ENCODE measurements at regions not wholly inside any gene's neighbourhood (a gene's known extent, or its start where the extent isn't known, plus 50 kb on each side); places are given as distances from the start of the nearest gene placed in this dataset.
"Not testable (repeated sequence)": the region's sequence is repeated elsewhere in the genome, so short reads cannot be mapped to it uniquely, and the experiment has no call there.

DNA sequence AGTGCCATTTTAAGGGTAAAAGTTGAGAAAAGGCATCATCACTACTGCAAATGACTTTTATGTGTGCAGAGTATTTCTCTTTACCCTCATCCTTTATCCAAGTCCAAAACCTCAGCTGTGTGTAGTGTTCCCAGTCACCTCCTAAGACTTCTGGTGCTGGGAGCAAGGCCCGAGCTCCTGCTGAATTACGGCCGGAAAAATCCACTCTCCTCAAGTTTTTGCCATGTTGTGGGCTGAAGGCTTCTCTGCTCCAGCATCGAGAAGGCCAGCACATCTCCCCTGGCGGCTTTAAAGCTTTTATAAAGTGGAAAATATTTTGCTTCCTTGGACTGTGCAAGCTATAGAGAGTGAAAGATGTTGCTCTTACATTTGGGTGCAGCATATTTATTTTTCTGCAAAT is 153.2 kb upstream of the THBS2 start:
- Histone ChIP-seq H3K36me3 (ENCODE audit: control insufficient read depth, insufficient read depth, low read length) (no peaks in the 10 kb centered on the region), H3K4me3 (ENCODE audit: low read length) (no peak overlapping the region), H3K4me1 (ENCODE audit: control insufficient read depth, insufficient read depth, low read length) (no peaks in the 10 kb centered on the region), H3K27ac (ENCODE audit: low read length) (no peak overlapping the region), H3K27me3 (ENCODE audit: control insufficient read depth, insufficient read depth, low read length) (no peaks in the 10 kb centered on the region), H3K9me3 (ENCODE audit: control insufficient read depth, low read depth, low read length) (no peaks in the 10 kb centered on the region)
- no CpG with 5 or more reads among the region's 5 CpGs for WGBS (ENCODE audit: insufficient coverage, low lambda C conversion rate)
- no peak for DNase-seq

DNA sequence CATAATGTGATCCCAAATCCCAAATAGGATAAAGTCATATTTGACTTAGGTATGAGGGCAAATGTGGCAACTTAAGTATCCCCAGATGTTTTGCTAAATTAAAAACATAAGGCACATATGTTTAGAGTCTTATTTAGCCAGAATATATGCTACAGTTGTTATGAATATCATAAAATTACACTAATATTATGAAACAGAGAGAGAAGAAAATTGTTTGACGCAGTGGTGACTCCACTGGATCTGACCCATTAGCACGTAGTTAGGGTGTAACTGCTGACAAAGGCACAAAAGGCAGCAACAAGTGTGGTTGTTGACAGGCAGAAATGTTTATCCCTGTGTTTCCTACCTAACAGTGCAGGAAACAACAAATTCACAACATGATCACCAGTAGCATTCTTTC is 152.4 kb upstream of the THBS2 start:
- DNase-seq: no peak
- no peaks in the 10 kb centered on the region for H3K36me3 ChIP-seq (ENCODE audit: control insufficient read depth, insufficient read depth, low read length)
- H3K4me1 ChIP-seq (ENCODE audit: control insufficient read depth, insufficient read depth, low read length): no peaks in the 10 kb centered on the region
- no peak overlapping the region for H3K4me3 ChIP-seq (ENCODE audit: low read length)
- H3K9me3 ChIP-seq (ENCODE audit: control insufficient read depth, low read depth, low read length): no peaks in the 10 kb centered on the region
- no peak overlapping the region for H3K27ac ChIP-seq (ENCODE audit: low read length)
- WGBS (ENCODE audit: insufficient coverage, low lambda C conversion rate): no CpG with 5 or more reads among the region's 2 CpGs
- no peaks in the 10 kb centered on the region for H3K27me3 ChIP-seq (ENCODE audit: control insufficient read depth, insufficient read depth, low read length)

DNA sequence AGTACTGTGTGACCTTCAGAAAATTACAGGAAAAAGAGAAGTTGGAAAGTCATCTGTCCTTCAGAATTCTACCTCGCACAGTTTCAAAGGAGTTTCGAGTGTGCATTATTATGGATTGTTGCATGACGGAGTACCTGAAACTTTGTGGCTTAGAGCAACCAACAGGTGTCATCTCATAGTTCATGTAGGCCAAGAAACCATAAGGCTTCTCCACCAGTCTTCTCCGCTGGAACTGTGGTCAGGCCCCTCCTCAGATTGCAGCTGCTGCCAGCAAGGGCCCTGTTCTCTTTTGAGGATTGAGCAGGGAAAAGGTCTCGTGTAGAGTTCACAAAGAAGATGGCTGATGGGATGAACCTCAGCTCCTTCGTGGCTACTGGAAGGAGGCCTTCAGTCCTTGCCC is 151.2 kb upstream of the THBS2 start:
- Histone ChIP-seq H3K27me3 (ENCODE audit: control insufficient read depth, insufficient read depth, low read length) (no peaks in the 10 kb centered on the region), H3K4me1 (ENCODE audit: control insufficient read depth, insufficient read depth, low read length) (no peaks in the 10 kb centered on the region), H3K27ac (ENCODE audit: low read length) (no peak overlapping the region), H3K4me3 (ENCODE audit: low read length) (no peak overlapping the region), H3K36me3 (ENCODE audit: control insufficient read depth, insufficient read depth, low read length) (no peaks in the 10 kb centered on the region), H3K9me3 (ENCODE audit: control insufficient read depth, low read depth, low read length) (no peaks in the 10 kb centered on the region)
- no CpG with 5 or more reads among the region's 6 CpGs for WGBS (ENCODE audit: insufficient coverage, low lambda C conversion rate)
- no peak for DNase-seq

DNA sequence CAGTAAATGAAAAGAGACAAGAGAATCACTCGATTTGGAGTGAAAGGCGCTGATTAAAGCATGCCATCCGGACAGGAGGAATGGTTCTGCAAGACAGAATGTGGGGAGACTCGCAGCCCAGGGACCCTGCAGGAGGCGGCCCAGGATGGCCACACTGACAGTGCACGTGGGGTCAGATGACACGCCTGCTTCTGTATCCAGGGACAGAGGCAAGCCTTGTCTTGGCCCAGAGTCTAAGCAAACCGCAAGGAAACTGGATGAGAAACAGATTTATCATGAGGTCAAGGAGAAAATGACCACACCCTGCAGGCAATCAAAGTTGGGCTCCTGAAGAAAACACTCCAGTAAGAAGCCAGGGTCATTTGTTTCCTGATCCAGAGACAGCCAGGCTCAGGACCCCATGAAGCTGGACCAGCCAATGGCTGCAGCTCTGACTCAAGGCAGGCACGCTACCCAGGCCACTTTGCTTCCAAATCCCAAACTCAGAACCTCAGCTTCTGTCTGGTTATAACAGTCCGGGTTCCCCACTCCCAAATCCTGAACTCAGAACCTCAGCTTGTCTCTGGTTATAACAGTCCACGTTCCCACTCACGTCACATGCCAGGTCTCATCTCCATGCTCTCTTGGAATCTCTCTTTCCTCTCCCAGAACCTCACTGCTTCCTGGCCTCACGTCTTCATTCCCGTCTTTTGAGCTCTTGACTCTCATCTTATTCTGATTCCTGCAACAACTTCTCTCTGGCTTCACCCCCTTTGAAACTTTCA is 144.9 kb upstream of the THBS2 start:
- Histone ChIP-seq H3K9me3 (ENCODE audit: control insufficient read depth, low read depth, low read length) (no peaks in the 10 kb centered on the region), H3K36me3 (ENCODE audit: control insufficient read depth, insufficient read depth, low read length) (no peaks in the 10 kb centered on the region), H3K27ac (ENCODE audit: low read length) (no peak overlapping the region), H3K4me1 (ENCODE audit: control insufficient read depth, insufficient read depth, low read length) (no peaks in the 10 kb centered on the region), H3K27me3 (ENCODE audit: control insufficient read depth, insufficient read depth, low read length) (no peaks in the 10 kb centered on the region), H3K4me3 (ENCODE audit: low read length) (no peak overlapping the region)
- 100% methylated on average over 2 of the region's 14 CpGs for WGBS (ENCODE audit: insufficient coverage, low lambda C conversion rate)
- no peak for DNase-seq

DNA sequence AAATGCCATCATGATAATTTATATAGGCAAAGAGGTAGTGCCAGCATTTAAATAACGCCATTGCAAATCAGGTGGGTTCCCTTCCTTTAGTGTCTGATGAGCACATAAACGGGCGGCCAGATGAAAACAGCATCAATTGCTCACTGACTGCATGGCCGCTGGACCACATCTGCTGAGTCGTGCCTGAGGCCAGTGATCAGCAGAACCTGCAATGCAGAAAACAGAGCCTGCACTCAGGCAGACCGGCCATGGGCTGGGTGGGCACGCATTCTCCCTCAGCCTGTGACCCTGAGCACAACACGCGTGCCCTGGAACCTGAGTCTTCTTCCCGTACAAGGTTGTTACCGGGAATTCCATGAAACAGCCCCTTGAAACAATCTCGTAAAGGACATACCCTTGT is 144.0 kb upstream of the THBS2 start:
- no peak for DNase-seq
- WGBS (ENCODE audit: insufficient coverage, low lambda C conversion rate): no CpG with 5 or more reads among the region's 12 CpGs
- no peak overlapping the region for H3K27ac ChIP-seq (ENCODE audit: low read length)
- no peaks in the 10 kb centered on the region for H3K9me3 ChIP-seq (ENCODE audit: control insufficient read depth, low read depth, low read length)
- no peaks in the 10 kb centered on the region for H3K36me3 ChIP-seq (ENCODE audit: control insufficient read depth, insufficient read depth, low read length)
- H3K4me1 ChIP-seq (ENCODE audit: control insufficient read depth, insufficient read depth, low read length): no peaks in the 10 kb centered on the region
- no peaks in the 10 kb centered on the region for H3K27me3 ChIP-seq (ENCODE audit: control insufficient read depth, insufficient read depth, low read length)
- no peak overlapping the region for H3K4me3 ChIP-seq (ENCODE audit: low read length)

DNA sequence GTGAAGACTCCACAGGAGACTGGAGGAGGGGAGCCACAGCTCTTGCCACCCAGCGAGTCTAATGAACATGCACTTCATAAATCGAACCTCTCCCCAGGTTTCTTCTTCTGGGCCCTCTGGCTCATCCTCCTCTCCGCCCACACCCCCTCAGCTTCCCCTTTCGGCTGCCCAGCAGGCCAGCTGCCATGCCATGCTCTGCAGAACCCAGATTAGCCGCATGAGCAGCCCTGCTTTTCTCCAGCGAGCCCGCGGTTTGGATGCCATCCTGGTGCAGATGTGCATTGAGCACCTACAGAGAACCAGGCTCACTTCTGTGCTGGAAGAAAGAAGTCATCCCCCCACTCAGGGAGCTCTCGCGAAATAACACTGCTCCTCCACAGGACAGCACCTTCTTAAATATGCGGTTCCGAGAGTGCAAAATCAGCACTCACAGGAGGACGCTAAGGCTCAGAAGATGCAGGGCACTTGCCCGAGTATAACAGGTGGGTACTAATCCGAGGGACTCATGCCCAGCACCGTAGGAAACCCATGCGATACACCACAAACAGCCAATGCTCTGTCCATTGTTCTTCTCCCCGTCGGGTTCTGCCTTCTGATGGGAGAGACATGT is 143.0 kb upstream of the THBS2 start:
- no peaks in the 10 kb centered on the region for H3K9me3 ChIP-seq (ENCODE audit: control insufficient read depth, low read depth, low read length)

DNA sequence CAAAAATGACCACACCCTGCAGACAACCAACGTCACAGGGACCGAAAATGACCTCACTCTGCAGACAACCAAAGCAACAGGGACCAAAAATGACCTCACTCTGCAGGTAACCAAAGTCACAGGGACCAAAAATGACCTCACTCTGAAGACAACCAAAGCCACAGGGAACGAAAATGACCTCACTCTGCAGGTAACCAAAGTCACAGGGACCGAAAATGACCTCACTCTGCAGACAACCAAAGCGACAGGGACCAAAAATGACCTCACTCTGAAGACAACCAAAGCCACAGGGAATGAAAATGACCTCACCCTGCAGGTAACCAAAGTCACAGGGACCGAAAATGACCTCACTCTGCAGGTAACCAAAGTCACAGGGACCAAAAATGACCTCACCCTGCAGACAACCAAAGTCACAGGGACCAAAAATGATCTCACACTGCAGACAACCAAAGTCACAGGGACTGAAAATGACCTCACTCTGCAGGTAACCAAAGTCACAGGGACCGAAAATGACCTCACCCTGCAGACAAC is 142.4 kb upstream of the THBS2 start:
- H3K36me3 ChIP-seq (ENCODE audit: control insufficient read depth, insufficient read depth, low read length); H3K27me3 ChIP-seq (ENCODE audit: control insufficient read depth, insufficient read depth, low read length); H3K4me1 ChIP-seq (ENCODE audit: control insufficient read depth, insufficient read depth, low read length); DNase-seq; H3K9me3 ChIP-seq (ENCODE audit: control insufficient read depth, low read depth, low read length); H3K4me3 ChIP-seq (ENCODE audit: low read length); H3K27ac ChIP-seq (ENCODE audit: low read length): not testable (repeated sequence)
- no CpG with 5 or more reads among the region's 7 CpGs for WGBS (ENCODE audit: insufficient coverage, low lambda C conversion rate)

More for the DNA sequence above, 143.0 kb upstream of the THBS2 start:
- Histone ChIP-seq H3K27ac (ENCODE audit: low read length) (no peak overlapping the region), H3K4me1 (ENCODE audit: control insufficient read depth, insufficient read depth, low read length) (no peaks in the 10 kb centered on the region), H3K4me3 (ENCODE audit: low read length) (no peak overlapping the region), H3K27me3 (ENCODE audit: control insufficient read depth, insufficient read depth, low read length) (no peaks in the 10 kb centered on the region), H3K36me3 (ENCODE audit: control insufficient read depth, insufficient read depth, low read length) (no peaks in the 10 kb centered on the region)
- DNase-seq: no peak
- WGBS (ENCODE audit: insufficient coverage, low lambda C conversion rate): no CpG with 5 or more reads among the region's 19 CpGs

DNA sequence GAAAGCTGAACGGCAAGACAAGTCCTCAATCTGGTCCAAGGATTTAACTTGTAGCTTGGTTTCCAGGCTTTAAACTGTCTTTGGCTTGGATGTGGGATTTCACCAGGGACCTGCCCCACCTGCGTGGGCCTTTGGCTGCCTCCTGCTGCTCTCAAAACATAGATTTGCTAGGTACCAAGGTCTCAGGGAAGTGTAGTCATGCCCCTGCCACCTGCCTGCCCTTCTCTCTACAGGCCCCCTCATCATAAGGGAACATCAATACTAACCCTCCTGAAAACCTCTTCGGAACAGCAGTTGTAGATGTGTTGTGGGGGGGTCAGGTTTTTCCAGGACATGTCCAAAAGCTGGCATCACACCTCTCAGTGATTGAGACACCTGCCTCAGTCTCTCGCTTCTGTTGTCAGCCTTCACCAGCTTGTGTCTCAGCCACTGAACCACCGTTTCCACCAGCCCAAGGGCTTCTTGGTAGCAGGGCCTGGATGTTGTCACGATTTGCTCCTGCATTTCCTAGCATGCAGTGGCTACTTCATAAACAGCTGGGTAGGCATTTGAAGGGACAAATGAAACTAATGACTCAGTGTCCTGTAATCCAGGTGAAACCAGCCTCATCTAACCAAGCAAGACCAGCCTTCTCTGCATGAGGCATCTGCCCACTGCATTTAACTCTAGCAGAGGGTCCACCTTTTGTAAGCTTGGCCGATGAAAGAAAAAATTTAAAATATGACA is 141.6 kb upstream of the THBS2 start:
- H3K4me3 ChIP-seq (ENCODE audit: low read length): no peak overlapping the region
- WGBS (ENCODE audit: insufficient coverage, low lambda C conversion rate): no CpG with 5 or more reads among the region's 7 CpGs

DNA sequence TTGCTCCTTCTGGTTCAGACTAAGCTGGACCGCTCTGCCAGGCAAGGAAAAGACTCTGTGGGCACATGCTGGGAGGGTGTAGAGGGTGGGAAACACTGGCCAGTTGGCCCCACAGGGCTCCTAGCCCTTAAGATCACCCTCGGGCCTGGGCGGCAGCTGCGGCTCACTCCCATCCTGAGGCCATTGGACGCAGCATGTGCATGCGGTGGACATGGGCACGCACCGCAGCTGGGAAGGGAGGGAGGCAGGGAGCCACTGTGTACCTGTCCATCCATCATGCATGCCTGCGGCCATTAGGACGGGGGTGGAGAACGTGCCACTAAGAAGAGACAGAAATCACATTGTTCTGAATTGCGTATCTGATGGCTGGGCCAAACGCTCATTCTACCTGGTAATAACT is 140.1 kb upstream of the THBS2 start:
- Histone ChIP-seq H3K27ac (ENCODE audit: low read length) (no peak overlapping the region), H3K9me3 (ENCODE audit: control insufficient read depth, low read depth, low read length) (peaks cover 4% of the 10 kb centered on the region), H3K4me1 (ENCODE audit: control insufficient read depth, insufficient read depth, low read length) (no peaks in the 10 kb centered on the region), H3K36me3 (ENCODE audit: control insufficient read depth, insufficient read depth, low read length) (no peaks in the 10 kb centered on the region), H3K27me3 (ENCODE audit: control insufficient read depth, insufficient read depth, low read length) (no peaks in the 10 kb centered on the region), H3K4me3 (ENCODE audit: low read length) (no peak overlapping the region)
- 83% methylated on average over 1 of the region's 13 CpGs for WGBS (ENCODE audit: insufficient coverage, low lambda C conversion rate)
- no peak for DNase-seq

More for the DNA sequence above, 141.6 kb upstream of the THBS2 start:
- Histone ChIP-seq H3K27me3 (ENCODE audit: control insufficient read depth, insufficient read depth, low read length) (no peaks in the 10 kb centered on the region), H3K36me3 (ENCODE audit: control insufficient read depth, insufficient read depth, low read length) (no peaks in the 10 kb centered on the region), H3K4me1 (ENCODE audit: control insufficient read depth, insufficient read depth, low read length) (no peaks in the 10 kb centered on the region), H3K9me3 (ENCODE audit: control insufficient read depth, low read depth, low read length) (no peaks in the 10 kb centered on the region), H3K27ac (ENCODE audit: low read length) (no peak overlapping the region)
- DNase-seq: no peak

DNA sequence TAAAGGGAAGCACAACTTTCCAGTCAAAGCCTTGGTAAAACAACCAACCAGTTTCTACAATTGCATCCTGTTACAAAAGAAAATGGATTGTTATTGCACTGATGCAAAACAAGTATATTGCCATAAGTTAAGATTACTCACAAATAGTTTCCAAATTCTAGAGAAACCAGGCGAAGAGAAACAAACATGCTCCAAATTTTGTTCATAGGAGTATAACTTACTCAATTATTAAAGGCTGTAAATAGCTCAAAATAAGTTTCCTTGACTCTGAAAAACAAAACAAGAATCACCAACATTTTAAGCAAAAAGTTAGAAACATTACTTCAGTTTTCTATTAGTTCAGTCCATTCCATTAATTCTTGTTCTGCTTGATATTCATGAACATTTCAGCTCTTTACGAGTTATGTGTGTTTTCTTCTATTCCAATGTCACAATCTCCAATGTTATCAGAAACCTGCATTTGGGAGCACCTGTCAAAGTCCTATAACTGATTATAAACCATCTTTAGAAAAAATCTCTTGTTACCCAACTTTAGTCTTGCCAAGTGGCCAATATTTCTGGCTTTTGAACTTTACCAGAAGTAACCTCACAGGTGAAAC is 137.9 kb upstream of the THBS2 start:
- WGBS (ENCODE audit: insufficient coverage, low lambda C conversion rate): 100% methylated on average over 1 of the region's 2 CpGs
- Histone ChIP-seq H3K9me3 (ENCODE audit: control insufficient read depth, low read depth, low read length) (peaks cover 4% of the 10 kb centered on the region), H3K27me3 (ENCODE audit: control insufficient read depth, insufficient read depth, low read length) (no peaks in the 10 kb centered on the region), H3K27ac (ENCODE audit: low read length) (no peak overlapping the region), H3K4me3 (ENCODE audit: low read length) (no peak overlapping the region), H3K4me1 (ENCODE audit: control insufficient read depth, insufficient read depth, low read length) (no peaks in the 10 kb centered on the region), H3K36me3 (ENCODE audit: control insufficient read depth, insufficient read depth, low read length) (no peaks in the 10 kb centered on the region)
- DNase-seq: no peak
